IMR-90 (cell line): ENCODE measurements at regions not wholly inside any gene's neighbourhood (a gene's known extent, or its start where the extent isn't known, plus 50 kb on each side); places are given as distances from the start of the nearest gene placed in this dataset.

Experiments
- CEBPB ChIP-seq: IDR thresholded peaks from 2 replicates; pipeline ENCODE4 v1.6.1; 2012; ENCODE audit warnings: low read depth, low read length, improper control_type of control experiment
- FOS ChIP-seq: fragments of 150-350 bp; IDR thresholded peaks from 2 replicates; pipeline ENCODE4 v1.6.1; 2016; ENCODE audit warnings: low read depth, low read length
- MXI1 ChIP-seq: IDR thresholded peaks from 2 replicates; pipeline ENCODE4 v1.6.1; 2012; ENCODE audit warnings: low read depth, mild to moderate bottlenecking, low read length, moderate library complexity, borderline replicate concordance
- NFE2L2 ChIP-seq: fragments of 150-350 bp; IDR thresholded peaks from 2 replicates; pipeline ENCODE4 v1.6.1; 2016; ENCODE audit warnings: low read depth, mild to moderate bottlenecking, low read length
- POLR2A ChIP-seq: IDR thresholded peaks from 2 replicates; pipeline ENCODE4 v1.6.1; 2012; ENCODE audit warnings: mild to moderate bottlenecking, low read depth, low read length
- RAD21 ChIP-seq: IDR thresholded peaks from 2 replicates; pipeline ENCODE4 v1.6.1; 2012; ENCODE audit warnings: low read length, improper control_type of control experiment
- RCOR1 ChIP-seq: IDR thresholded peaks from 2 replicates; pipeline ENCODE4 v1.6.1; 2012; ENCODE audit warnings: mild to moderate bottlenecking, low read length, improper control_type of control experiment; ENCODE audit not compliant: insufficient replicate concordance
- RFX5 ChIP-seq: IDR thresholded peaks from 2 replicates; pipeline ENCODE4 v1.8.0; 2012; ENCODE audit warnings: low read depth, mild to moderate bottlenecking, low read length, moderate library complexity
- SMC3 ChIP-seq: fragments of 150-350 bp; IDR thresholded peaks from 2 replicates; pipeline ENCODE4 v1.6.1; 2016; ENCODE audit warnings: low read depth, mild to moderate bottlenecking, antibody characterized with exemption, low read length, moderate library complexity
- USF2 ChIP-seq: fragments of 150-350 bp; IDR thresholded peaks from 2 replicates; pipeline ENCODE4 v1.6.1; 2017; ENCODE audit warnings: mild to moderate bottlenecking, antibody characterized with exemption, low read length, low read depth
- TF ChIP-seq, protein P1 (sequence below): conservative IDR thresholded peaks from 2 replicates; pipeline ENCODE4 v1.5.1; 2012; ENCODE audit warnings: mild to moderate bottlenecking, low read depth, low read length, improper control_type of control experiment

DNA sequence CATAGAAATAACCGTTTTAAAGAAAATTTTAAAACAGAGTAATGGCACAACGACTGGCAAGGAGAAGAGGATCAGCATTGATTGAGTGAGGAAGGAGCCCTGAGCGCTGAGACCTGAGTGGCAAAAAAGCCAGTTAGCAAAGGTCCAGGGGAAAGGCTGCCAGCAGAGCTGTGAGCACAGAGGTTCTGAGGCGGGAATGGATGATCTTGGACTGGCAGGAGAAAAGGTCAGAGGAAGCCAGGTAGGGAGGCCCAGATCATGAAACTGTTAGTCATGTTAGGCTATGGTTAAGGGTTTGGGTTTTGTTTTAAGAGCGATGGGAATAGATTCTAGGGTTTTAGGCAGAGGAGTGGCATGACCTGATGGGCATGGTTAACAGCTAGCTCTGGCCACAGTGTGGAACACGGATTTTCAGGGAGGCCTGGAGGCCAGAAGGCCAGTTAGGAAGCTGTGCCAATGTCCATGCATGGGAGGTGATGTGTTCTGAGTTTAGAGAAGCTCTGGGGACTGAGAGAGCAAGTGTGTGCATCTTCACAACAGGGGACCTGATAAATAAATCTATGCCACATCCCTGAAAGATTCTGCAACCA, 57.7 kb upstream of the GALNT10 start:
- TF ChIP-seq, protein P1, sequence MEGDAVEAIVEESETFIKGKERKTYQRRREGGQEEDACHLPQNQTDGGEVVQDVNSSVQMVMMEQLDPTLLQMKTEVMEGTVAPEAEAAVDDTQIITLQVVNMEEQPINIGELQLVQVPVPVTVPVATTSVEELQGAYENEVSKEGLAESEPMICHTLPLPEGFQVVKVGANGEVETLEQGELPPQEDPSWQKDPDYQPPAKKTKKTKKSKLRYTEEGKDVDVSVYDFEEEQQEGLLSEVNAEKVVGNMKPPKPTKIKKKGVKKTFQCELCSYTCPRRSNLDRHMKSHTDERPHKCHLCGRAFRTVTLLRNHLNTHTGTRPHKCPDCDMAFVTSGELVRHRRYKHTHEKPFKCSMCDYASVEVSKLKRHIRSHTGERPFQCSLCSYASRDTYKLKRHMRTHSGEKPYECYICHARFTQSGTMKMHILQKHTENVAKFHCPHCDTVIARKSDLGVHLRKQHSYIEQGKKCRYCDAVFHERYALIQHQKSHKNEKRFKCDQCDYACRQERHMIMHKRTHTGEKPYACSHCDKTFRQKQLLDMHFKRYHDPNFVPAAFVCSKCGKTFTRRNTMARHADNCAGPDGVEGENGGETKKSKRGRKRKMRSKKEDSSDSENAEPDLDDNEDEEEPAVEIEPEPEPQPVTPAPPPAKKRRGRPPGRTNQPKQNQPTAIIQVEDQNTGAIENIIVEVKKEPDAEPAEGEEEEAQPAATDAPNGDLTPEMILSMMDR: no peak
- no peak for TF ChIP-seq CEBPB
- TF ChIP-seq POLR2A: no peak
- TF ChIP-seq FOS: no peak
- no peak for TF ChIP-seq MXI1
- TF ChIP-seq NFE2L2: no peak
- no peak for TF ChIP-seq RCOR1
- TF ChIP-seq RAD21: no peak
- no peak for TF ChIP-seq RFX5
- TF ChIP-seq SMC3: no peak
- no peak for TF ChIP-seq USF2
